Hematopoietic multipotent progenitor cell treated with erythropoietin and hydrocortisone succinate and interleukin-3 and kit ligand, for 6 days (in vitro differentiated cells): ENCODE measurements at regions not wholly inside any gene's neighbourhood (a gene's known extent, or its start where the extent isn't known, plus 50 kb on each side); places are given as distances from the start of the nearest gene placed in this dataset.

Experiments
- DNase-seq: peaks from one replicate; pipeline ENCODE4 v3.0.0-alpha.2; 2015

- no peak for DNase-seq
These were observed 231.1 kb downstream of the SOX4 start for GRCh38 chr6:21824431-21825177.

- DNase-seq = no peak
These were observed 232.5 kb downstream of the SOX4 start for GRCh38 chr6:21826023-21826422.

- DNase-seq = no peak
These were observed 233.4 kb downstream of the SOX4 start for GRCh38 chr6:21826904-21827303.

GRCh38 chr6:21827425-21828202 is 234.1 kb downstream of the SOX4 start:
- no peak for DNase-seq

GRCh38 chr6:21828704-21829103 is 235.2 kb downstream of the SOX4 start:
- no peak for DNase-seq

- no peak for DNase-seq
These were observed 235.6 kb downstream of the SOX4 start for GRCh38 chr6:21829126-21829525.

- no peak for DNase-seq
These were observed 238.2 kb downstream of the SOX4 start for GRCh38 chr6:21831521-21832291.

GRCh38 chr6:21836277-21836676 is 242.7 kb downstream of the SOX4 start:
- no peak for DNase-seq

- no peak for DNase-seq
These were observed 243.3 kb downstream of the SOX4 start for GRCh38 chr6:21836772-21837425.

- no peak for DNase-seq
These were observed 246.9 kb downstream of the SOX4 start for GRCh38 chr6:21840428-21840827.

- no peak for DNase-seq
These were observed 249.5 kb downstream of the SOX4 start for GRCh38 chr6:21842875-21843645.

- DNase-seq = no peak
These were observed 250.8 kb downstream of the SOX4 start for GRCh38 chr6:21844120-21844917.

GRCh38 chr6:21845018-21845417 is 251.5 kb downstream of the SOX4 start:
- no peak for DNase-seq

- DNase-seq = no peak
These were observed 252.0 kb downstream of the SOX4 start for GRCh38 chr6:21845439-21846140.

GRCh38 chr6:21846541-21847451 is 253.2 kb downstream of the SOX4 start:
- peak; percentile 22 for DNase-seq

- no peak for DNase-seq
These were observed 254.3 kb downstream of the SOX4 start for GRCh38 chr6:21847711-21848480.

- peak; percentile 19 for DNase-seq
These were observed 257.1 kb downstream of the SOX4 start for GRCh38 chr6:21850691-21851090.

- DNase-seq = peak; percentile 69
These were observed 262.4 kb downstream of the SOX4 start for GRCh38 chr6:21855811-21856455.
